HG03460 (cell line): ENCODE measurements at regions not wholly inside any gene's neighbourhood (a gene's known extent, or its start where the extent isn't known, plus 50 kb on each side); places are given as distances from the start of the nearest gene placed in this dataset.
"Not testable (repeated sequence)": the region's sequence is repeated elsewhere in the genome, so short reads cannot be mapped to it uniquely, and the experiment has no call there.

ENCODE experiments used
- ATAC-seq: cut with Tn5 transposase; IDR thresholded peaks from one replicate; pipeline ENCODE4 v1.9.1; 2021; ENCODE audit not compliant: unreplicated experiment

DNA sequence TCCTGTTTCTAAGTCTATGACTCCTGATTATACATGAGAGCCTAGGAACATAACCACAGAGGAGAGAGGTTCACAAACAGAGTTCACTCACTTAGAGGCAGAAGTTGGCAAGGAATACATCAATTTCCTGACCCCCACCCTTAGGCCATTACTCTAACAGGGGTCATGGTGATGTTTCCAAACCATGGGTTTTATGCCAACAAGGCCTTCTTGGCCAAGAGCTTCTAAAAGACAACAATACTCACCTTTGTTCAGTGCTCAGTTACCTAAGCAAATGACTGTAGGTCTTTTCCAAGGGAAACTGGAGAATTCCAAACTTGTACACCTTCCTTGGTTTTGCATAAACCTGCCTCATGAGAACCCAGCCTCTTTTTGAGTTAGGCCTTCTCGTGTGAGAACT lies 52.6 kb downstream of the ERICH4 start:
- ATAC-seq, result no peak

DNA sequence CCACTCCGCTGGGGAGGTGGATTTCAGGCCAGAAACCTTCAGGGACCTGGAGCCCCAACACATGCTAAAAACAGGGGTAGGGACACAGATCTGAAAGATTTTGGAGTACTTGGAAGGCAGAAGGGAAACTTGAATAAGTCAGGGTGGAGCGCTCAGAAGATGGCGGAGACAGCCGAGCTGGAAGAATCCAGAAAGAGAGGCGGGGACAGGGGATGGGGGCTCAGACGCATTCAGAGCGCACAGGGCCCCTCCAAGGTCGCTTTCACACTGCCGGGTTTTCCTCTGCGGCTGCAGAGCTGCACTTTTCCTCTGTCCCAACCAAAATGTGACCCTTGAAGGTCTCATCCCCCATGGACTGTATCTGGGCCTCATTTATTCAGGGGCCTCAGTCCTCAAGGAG lies 56.9 kb downstream of the ERICH4 start:
- no peak for ATAC-seq

DNA sequence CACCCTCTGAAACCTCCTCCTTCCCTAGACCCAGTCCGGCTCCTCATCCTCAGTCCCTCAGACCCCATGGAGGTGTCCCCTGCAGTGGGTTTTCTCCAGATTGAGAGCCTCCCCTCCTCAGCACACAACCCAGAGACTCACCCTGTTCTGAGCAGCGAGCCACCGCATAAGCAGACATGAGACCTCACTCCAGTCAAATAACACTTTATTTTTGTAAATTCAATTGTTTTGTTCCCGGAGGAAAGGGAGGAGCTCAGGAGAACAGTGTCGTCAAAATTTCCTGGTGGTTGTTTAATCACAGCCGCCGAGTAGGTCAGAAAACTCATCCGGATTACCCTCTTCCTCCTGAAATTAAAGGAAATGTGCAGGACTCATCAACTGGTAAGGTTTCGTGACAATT lies 57.5 kb downstream of the ERICH4 start:
- no peak for ATAC-seq

DNA sequence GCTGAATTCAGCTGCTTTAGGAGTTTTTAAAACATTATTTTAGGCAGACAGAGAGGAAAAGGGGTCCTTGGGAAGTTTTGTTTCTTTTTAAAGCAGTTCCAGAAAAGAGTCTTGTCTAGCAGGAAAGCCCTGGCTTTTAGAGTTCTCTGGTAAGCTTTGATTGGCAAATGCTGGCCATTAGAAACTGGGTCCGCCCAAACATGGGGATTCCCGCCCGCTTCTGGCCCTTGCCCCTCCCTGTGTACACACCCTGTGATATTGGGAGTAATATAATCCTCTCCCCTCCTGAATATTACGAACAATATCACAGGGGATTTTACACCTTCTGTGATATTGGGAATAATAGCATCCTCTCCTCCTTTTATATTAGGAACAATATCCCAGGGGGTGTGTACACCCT lies 58.9 kb downstream of the ERICH4 start:
- no peak for ATAC-seq

DNA sequence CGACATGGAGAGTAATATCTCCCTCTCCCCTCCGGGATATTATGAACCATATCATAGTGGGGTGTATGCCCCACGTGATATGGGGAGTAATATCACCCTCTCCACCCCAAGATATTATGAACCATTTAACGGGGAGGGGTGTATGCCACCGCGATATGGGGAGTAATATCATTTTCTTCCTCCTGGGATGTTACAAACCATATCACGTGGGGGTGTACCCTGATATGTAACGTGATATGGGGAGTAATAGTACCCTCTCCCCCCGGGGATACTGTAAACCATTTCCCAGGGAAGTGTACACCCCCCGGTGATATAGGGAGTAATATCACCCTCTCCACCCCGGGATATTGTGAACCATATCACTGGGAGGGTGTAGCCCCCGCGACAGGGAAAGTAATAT lies 62.1 kb downstream of the ERICH4 start:
- ATAC-seq, result no peak

DNA sequence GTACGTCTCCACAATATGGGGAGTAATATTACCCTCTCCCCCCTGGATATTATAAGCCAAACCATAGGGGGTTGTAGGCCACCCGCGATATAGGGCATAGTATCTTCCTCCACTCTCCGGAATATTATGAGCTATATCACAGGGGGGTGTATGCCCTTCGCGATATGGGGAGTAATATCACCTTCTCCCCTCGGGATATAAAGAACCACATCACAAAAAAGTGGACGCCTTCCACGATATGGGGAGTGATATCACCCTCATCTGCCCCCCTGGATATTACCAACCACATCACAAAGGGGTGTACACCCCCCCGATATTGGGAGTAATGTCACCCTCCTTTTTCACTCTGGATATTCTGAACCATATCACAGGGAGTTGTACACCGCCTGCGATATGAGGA lies 65.5 kb upstream of the CEACAM21 start:
- ATAC-seq, result no peak

DNA sequence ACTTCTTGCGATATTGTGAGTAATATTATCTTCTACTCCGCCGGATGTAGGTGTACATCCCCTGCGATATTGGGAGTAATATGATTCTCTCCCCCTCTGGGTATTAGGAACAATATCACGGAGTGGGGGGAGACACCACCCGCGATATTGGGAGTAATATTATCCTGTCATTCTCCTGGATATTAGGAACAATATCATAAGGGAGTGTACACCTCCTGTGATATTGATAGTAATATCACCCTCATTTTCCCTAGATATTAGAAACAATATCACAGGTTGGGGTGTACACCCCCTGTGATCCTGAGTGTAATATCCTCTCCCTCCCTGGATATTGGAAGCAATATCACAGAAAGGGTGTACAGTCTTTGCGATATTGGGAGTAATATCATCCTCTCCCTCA lies 64.3 kb upstream of the CEACAM21 start:
- no peak for ATAC-seq

DNA sequence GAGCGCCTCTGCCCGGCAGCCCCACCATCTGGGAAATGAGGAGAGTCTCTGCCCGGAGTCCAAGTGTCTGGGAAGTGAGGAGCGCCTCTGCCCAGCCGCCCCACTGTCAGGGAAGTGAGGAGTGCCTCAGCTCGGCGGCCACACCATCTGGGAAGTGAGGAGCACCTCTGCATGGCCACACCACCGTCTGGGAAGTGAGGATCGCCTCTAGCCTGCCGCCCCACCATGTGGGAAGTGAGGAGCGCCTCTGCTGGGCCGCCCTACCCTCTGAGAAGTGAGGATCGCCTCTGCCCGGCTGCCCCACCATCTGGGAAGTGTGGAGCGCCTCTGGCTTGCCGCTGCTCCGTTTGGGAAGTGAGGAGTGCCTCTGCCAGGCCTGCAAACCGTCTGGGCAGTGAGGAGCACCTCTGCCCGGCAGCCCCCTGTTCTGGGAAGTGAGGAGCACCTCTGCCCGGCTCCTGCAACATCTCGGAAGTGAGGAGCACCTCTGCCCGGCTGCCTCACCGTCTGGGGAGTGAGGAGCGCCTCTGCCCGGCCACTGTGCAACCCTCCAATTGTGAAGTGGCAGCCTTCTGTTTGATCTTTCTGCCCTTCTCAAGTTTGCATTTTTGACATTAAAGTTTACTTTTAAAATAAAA lies 60.8 kb upstream of the CEACAM21 start:
- ATAC-seq, result no peak

DNA sequence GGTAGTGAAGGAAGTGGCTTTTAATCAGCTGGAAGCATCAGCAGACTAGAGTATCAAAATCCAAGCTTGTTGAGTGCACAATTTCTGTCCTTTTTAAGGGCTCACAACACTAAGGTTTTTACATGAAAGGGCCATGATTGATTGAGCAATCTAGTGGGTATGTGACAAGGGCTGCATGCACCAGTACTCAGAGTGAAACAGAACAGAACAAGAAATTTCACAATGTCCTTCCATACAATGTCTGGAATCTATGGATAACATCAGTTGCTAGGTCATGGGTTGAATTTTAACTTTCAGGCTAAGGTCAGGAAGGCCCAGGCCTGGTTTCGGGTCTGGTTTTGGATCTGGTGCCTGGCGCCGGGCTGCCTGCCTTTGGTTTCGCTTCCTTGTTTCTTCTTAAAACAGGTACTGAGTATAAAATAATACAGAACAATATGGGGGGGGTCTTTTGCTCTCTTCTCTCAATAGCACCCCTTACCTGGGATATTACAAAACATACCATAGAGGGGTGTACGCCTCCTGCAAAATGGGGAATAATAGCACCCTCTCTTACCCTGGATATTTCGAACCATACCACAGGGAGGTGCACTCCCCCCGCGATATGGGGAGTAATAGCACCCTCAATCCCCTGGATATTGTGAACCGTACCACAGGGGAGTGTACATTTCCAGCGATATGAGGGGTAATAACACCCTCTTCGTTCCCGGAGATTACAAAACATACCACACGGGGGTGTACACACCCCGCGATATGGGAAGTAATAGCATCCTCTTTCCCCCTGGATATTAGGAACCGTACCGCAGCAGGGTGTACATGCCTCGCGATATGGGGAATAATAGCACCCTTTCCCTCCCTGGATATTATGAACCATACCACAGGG lies 59.4 kb upstream of the CEACAM21 start:
- ATAC-seq, result not testable (repeated sequence)

DNA sequence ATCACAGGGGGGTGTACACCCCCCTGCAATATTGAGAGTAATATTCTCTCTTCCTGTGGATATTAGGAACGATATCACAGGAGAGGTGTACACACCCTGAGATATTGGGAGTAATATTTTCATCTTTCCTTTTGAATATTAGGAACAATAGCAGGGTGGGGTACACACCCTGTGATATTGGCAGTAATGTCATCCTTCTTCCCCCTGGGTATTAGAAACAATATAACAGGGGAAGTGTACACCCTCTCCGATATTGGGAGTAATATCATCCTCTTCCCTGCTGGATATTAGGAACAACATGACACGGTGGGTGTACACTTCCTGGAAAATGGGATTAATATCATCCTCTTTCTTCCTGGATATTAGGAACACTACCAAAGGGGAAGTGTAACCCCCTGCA lies 57.8 kb upstream of the CEACAM21 start:
- ATAC-seq, result no peak

DNA sequence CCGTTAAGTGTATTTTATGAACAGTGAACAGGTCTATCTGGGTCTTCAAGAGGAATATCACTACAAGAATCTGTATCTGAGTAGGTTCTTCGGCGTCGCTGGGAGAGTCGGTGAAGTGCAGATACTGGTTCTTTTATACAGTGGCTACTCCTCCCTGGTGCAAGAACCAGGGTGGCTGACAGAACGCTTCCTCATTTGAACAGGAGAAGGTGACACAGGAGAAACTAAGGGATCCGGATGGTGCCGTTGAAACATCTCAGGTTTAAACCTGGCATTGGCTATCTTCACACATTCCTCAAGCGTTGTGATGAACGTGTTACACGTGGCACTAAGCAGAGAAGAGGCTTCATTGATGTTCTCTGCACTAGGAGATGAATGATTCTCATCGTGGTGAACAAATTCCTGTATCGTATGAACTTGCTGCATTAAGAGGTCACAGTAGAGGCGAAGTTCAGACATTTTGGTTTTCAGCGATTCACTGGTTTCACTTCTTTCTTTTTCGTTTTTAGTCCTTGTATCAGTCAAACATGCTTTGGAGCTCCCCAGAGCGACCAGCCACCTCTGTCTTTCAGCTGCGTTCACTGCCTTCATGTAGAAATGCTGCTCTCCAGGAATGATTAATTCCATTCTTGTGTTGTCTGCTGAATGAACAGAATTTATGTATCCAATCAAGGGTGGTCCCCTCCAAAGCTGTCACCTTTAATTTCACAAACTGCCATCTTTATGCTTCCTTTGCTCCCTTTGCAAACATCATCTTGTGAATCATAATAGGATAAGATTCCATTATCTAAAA lies 54.6 kb upstream of the CEACAM21 start:
- ATAC-seq, result peak; percentile 61

DNA sequence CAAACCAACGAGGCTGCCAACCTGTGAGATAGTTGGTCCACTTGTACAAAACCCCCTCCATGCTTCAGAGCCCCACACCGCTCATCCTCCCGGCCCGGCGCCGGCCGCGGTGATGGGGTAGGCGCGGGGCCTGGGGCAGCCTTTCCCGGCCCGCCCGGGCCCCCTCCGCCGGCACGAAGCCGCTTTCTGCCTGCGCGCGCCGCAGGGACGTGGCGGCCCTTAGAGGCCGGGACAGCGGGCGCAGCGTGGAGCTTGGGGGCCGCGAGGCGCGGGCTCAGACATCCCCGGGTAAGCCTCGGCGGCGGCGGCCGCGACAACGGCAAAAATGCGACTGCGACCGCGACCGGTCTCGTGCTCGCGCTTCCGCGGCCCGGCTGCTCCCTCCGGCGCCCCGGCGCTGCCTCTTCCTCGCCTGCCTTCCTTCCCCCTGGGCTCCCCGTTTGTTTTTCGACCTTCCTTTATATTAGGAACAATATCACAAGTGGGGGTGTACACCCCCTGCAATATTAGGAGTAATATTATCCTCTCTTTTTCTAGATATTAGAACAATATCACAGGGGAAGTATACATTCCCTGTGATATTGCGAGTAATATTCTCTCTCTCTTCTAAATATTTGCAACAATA lies 53.9 kb upstream of the CEACAM21 start:
- ATAC-seq, result no peak

DNA sequence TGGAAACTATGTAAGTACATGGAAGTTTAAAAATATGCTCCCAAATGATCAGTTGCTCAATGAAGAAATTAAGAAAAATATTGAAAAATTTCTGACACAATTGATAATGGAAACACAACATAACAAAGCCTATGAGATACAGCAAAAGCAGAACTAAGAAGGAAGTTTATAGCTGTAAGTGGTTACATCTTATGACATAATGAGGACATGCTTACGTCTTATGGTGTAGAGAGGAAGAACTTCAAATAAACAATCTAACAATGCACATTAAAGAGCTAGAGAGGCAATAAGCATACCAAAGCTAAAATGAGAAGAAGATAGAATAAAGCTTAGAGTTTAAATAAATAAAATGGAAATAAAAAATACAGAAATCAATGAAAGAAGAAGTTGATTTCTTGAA lies 50.0 kb upstream of the CEACAM21 start:
- no peak for ATAC-seq
